ENCODE measurements at regions not wholly inside any gene's neighbourhood (a gene's known extent, or its start where the extent isn't known, plus 50 kb on each side); places are given as distances from the start of the nearest gene placed in this dataset.
"Not testable (repeated sequence)": the region's sequence is repeated elsewhere in the genome, so short reads cannot be mapped to it uniquely, and the experiment has no call there.

- no peaks in the 10 kb centered on the region for H3K4me1 ChIP-seq (ENCODE audit: control insufficient read depth, insufficient read depth, low read length)
- H3K27ac ChIP-seq (ENCODE audit: low read length) = no peak overlapping the region
- H3K27me3 ChIP-seq (ENCODE audit: control insufficient read depth in 1 of 2, insufficient read depth in 2 of 2, low read length in 2 of 2) = no peaks in the 10 kb centered on the region
- no peak overlapping the region for H3K9ac ChIP-seq (ENCODE audit: low read length in 2 of 2)
- H3K9me3 ChIP-seq (ENCODE audit: control insufficient read depth in 2 of 2, low read length in 2 of 2) = no peaks in the 10 kb centered on the region
- H3K36me3 ChIP-seq (ENCODE audit: control insufficient read depth in 2 of 2, insufficient read depth in 2 of 2, low read length in 2 of 2) = no peaks in the 10 kb centered on the region
- H3K4me3 ChIP-seq (ENCODE audit: low read length in 2 of 2) = no peak overlapping the region
Measured at GRCh38 chr4:160563552-160564282, 1460.8 kb downstream of the RAPGEF2 start.

GRCh38 chr4:160567634-160568033 lies 1464.8 kb downstream of the RAPGEF2 start:
- no peak overlapping the region for H3K4me3 ChIP-seq (ENCODE audit: low read length in 2 of 2)
- H3K9me3 ChIP-seq (ENCODE audit: control insufficient read depth in 2 of 2, low read length in 2 of 2) = no peaks in the 10 kb centered on the region
- no peaks in the 10 kb centered on the region for H3K36me3 ChIP-seq (ENCODE audit: control insufficient read depth in 2 of 2, insufficient read depth in 2 of 2, low read length in 2 of 2)
- H3K27ac ChIP-seq (ENCODE audit: low read length) = no peak overlapping the region
- H3K27me3 ChIP-seq (ENCODE audit: control insufficient read depth in 1 of 2, insufficient read depth in 2 of 2, low read length in 2 of 2) = no peaks in the 10 kb centered on the region
- H3K4me1 ChIP-seq (ENCODE audit: control insufficient read depth, insufficient read depth, low read length) = no peaks in the 10 kb centered on the region
- H3K9ac ChIP-seq (ENCODE audit: low read length in 2 of 2) = no peak overlapping the region

- Histone ChIP-seq H3K9me3 (ENCODE audit: control insufficient read depth in 2 of 2, low read length in 2 of 2) (no peaks in the 10 kb centered on the region), H3K4me1 (ENCODE audit: control insufficient read depth, insufficient read depth, low read length) (no peaks in the 10 kb centered on the region), H3K27ac (ENCODE audit: low read length) (no peak overlapping the region), H3K9ac (ENCODE audit: low read length in 2 of 2) (no peak overlapping the region), H3K27me3 (ENCODE audit: control insufficient read depth in 1 of 2, insufficient read depth in 2 of 2, low read length in 2 of 2) (no peaks in the 10 kb centered on the region), H3K36me3 (ENCODE audit: control insufficient read depth in 2 of 2, insufficient read depth in 2 of 2, low read length in 2 of 2) (no peaks in the 10 kb centered on the region), H3K4me3 (ENCODE audit: low read length in 2 of 2) (no peak overlapping the region)
Measured at GRCh38 chr4:160570271-160570670, 1467.4 kb downstream of the RAPGEF2 start.

- H3K9ac ChIP-seq (ENCODE audit: low read length in 2 of 2); H3K27ac ChIP-seq (ENCODE audit: low read length); H3K4me3 ChIP-seq (ENCODE audit: low read length in 2 of 2); H3K4me1 ChIP-seq (ENCODE audit: control insufficient read depth, insufficient read depth, low read length); H3K9me3 ChIP-seq (ENCODE audit: control insufficient read depth in 2 of 2, low read length in 2 of 2); H3K36me3 ChIP-seq (ENCODE audit: control insufficient read depth in 2 of 2, insufficient read depth in 2 of 2, low read length in 2 of 2); H3K27me3 ChIP-seq (ENCODE audit: control insufficient read depth in 1 of 2, insufficient read depth in 2 of 2, low read length in 2 of 2): not testable (repeated sequence)
Measured at GRCh38 chr4:160574272-160574671, 1471.4 kb downstream of the RAPGEF2 start.

GRCh38 chr4:160580581-160580980 lies 1477.7 kb downstream of the RAPGEF2 start:
- Histone ChIP-seq H3K9me3 (ENCODE audit: control insufficient read depth in 2 of 2, low read length in 2 of 2) (no peaks in the 10 kb centered on the region), H3K4me1 (ENCODE audit: control insufficient read depth, insufficient read depth, low read length) (no peaks in the 10 kb centered on the region), H3K27me3 (ENCODE audit: control insufficient read depth in 1 of 2, insufficient read depth in 2 of 2, low read length in 2 of 2) (no peaks in the 10 kb centered on the region), H3K9ac (ENCODE audit: low read length in 2 of 2) (no peak overlapping the region), H3K27ac (ENCODE audit: low read length) (no peak overlapping the region), H3K4me3 (ENCODE audit: low read length in 2 of 2) (no peak overlapping the region), H3K36me3 (ENCODE audit: control insufficient read depth in 2 of 2, insufficient read depth in 2 of 2, low read length in 2 of 2) (no peaks in the 10 kb centered on the region)

GRCh38 chr4:160592258-160592657 lies 1489.4 kb downstream of the RAPGEF2 start:
- Histone ChIP-seq H3K36me3 (ENCODE audit: control insufficient read depth in 2 of 2, insufficient read depth in 2 of 2, low read length in 2 of 2) (no peaks in the 10 kb centered on the region), H3K4me3 (ENCODE audit: low read length in 2 of 2) (no peak overlapping the region), H3K27ac (ENCODE audit: low read length) (no peak overlapping the region), H3K4me1 (ENCODE audit: control insufficient read depth, insufficient read depth, low read length) (no peaks in the 10 kb centered on the region), H3K27me3 (ENCODE audit: control insufficient read depth in 1 of 2, insufficient read depth in 2 of 2, low read length in 2 of 2) (no peaks in the 10 kb centered on the region), H3K9ac (ENCODE audit: low read length in 2 of 2) (no peak overlapping the region), H3K9me3 (ENCODE audit: control insufficient read depth in 2 of 2, low read length in 2 of 2) (no peaks in the 10 kb centered on the region)

GRCh38 chr4:160595646-160596045 lies 1492.8 kb downstream of the RAPGEF2 start:
- Histone ChIP-seq H3K4me1 (ENCODE audit: control insufficient read depth, insufficient read depth, low read length) (no peaks in the 10 kb centered on the region), H3K27me3 (ENCODE audit: control insufficient read depth in 1 of 2, insufficient read depth in 2 of 2, low read length in 2 of 2) (no peaks in the 10 kb centered on the region), H3K9ac (ENCODE audit: low read length in 2 of 2) (no peak overlapping the region), H3K27ac (ENCODE audit: low read length) (no peak overlapping the region), H3K36me3 (ENCODE audit: control insufficient read depth in 2 of 2, insufficient read depth in 2 of 2, low read length in 2 of 2) (no peaks in the 10 kb centered on the region), H3K4me3 (ENCODE audit: low read length in 2 of 2) (no peak overlapping the region), H3K9me3 (ENCODE audit: control insufficient read depth in 2 of 2, low read length in 2 of 2) (no peaks in the 10 kb centered on the region)

- no peaks in the 10 kb centered on the region for H3K9me3 ChIP-seq (ENCODE audit: control insufficient read depth in 2 of 2, low read length in 2 of 2)
- H3K36me3 ChIP-seq (ENCODE audit: control insufficient read depth in 2 of 2, insufficient read depth in 2 of 2, low read length in 2 of 2) = no peaks in the 10 kb centered on the region
- H3K27me3 ChIP-seq (ENCODE audit: control insufficient read depth in 1 of 2, insufficient read depth in 2 of 2, low read length in 2 of 2) = no peaks in the 10 kb centered on the region
- H3K27ac ChIP-seq (ENCODE audit: low read length) = no peak overlapping the region
- H3K9ac ChIP-seq (ENCODE audit: low read length in 2 of 2) = no peak overlapping the region
- H3K4me3 ChIP-seq (ENCODE audit: low read length in 2 of 2) = no peak overlapping the region
- H3K4me1 ChIP-seq (ENCODE audit: control insufficient read depth, insufficient read depth, low read length) = no peaks in the 10 kb centered on the region
Measured at GRCh38 chr4:160604541-160604940, 1501.7 kb downstream of the RAPGEF2 start.

GRCh38 chr4:160611181-160611580 lies 1508.3 kb downstream of the RAPGEF2 start:
- H3K36me3 ChIP-seq (ENCODE audit: control insufficient read depth in 2 of 2, insufficient read depth in 2 of 2, low read length in 2 of 2) = no peaks in the 10 kb centered on the region
- H3K4me1 ChIP-seq (ENCODE audit: control insufficient read depth, insufficient read depth, low read length) = no peaks in the 10 kb centered on the region
- H3K4me3 ChIP-seq (ENCODE audit: low read length in 2 of 2) = no peak overlapping the region
- H3K9me3 ChIP-seq (ENCODE audit: control insufficient read depth in 2 of 2, low read length in 2 of 2) = no peaks in the 10 kb centered on the region
- no peaks in the 10 kb centered on the region for H3K27me3 ChIP-seq (ENCODE audit: control insufficient read depth in 1 of 2, insufficient read depth in 2 of 2, low read length in 2 of 2)
- no peak overlapping the region for H3K9ac ChIP-seq (ENCODE audit: low read length in 2 of 2)
- no peak overlapping the region for H3K27ac ChIP-seq (ENCODE audit: low read length)

GRCh38 chr4:160631044-160631443 lies 1528.2 kb downstream of the RAPGEF2 start:
- Histone ChIP-seq H3K36me3 (ENCODE audit: control insufficient read depth in 2 of 2, insufficient read depth in 2 of 2, low read length in 2 of 2) (no peaks in the 10 kb centered on the region), H3K4me1 (ENCODE audit: control insufficient read depth, insufficient read depth, low read length) (no peaks in the 10 kb centered on the region), H3K27me3 (ENCODE audit: control insufficient read depth in 1 of 2, insufficient read depth in 2 of 2, low read length in 2 of 2) (no peaks in the 10 kb centered on the region), H3K27ac (ENCODE audit: low read length) (no peak overlapping the region), H3K9ac (ENCODE audit: low read length in 2 of 2) (no peak overlapping the region), H3K9me3 (ENCODE audit: control insufficient read depth in 2 of 2, low read length in 2 of 2) (peaks cover 0 to 3% of the 10 kb centered on the region in 2 donors), H3K4me3 (ENCODE audit: low read length in 2 of 2) (no peak overlapping the region)

GRCh38 chr4:160652790-160653189 lies 1511.0 kb downstream of the FSTL5 start:
- no peaks in the 10 kb centered on the region for H3K4me1 ChIP-seq (ENCODE audit: control insufficient read depth, insufficient read depth, low read length)
- no peaks in the 10 kb centered on the region for H3K9me3 ChIP-seq (ENCODE audit: control insufficient read depth in 2 of 2, low read length in 2 of 2)
- no peaks in the 10 kb centered on the region for H3K27me3 ChIP-seq (ENCODE audit: control insufficient read depth in 1 of 2, insufficient read depth in 2 of 2, low read length in 2 of 2)
- no peak overlapping the region for H3K27ac ChIP-seq (ENCODE audit: low read length)
- no peak overlapping the region for H3K9ac ChIP-seq (ENCODE audit: low read length in 2 of 2)
- H3K4me3 ChIP-seq (ENCODE audit: low read length in 2 of 2) = no peak overlapping the region
- H3K36me3 ChIP-seq (ENCODE audit: control insufficient read depth in 2 of 2, insufficient read depth in 2 of 2, low read length in 2 of 2) = no peaks in the 10 kb centered on the region
